NCI-H1417 (cell line): ENCODE measurements at regions not wholly inside any gene's neighbourhood (a gene's known extent, or its start where the extent isn't known, plus 50 kb on each side); places are given as distances from the start of the nearest gene placed in this dataset.

Experiments
- DNase-seq, 3 experiments: peaks; one replicate each; lab custom pipeline; 2025; lab: John Stamatoyannopoulos, UW

DNA sequence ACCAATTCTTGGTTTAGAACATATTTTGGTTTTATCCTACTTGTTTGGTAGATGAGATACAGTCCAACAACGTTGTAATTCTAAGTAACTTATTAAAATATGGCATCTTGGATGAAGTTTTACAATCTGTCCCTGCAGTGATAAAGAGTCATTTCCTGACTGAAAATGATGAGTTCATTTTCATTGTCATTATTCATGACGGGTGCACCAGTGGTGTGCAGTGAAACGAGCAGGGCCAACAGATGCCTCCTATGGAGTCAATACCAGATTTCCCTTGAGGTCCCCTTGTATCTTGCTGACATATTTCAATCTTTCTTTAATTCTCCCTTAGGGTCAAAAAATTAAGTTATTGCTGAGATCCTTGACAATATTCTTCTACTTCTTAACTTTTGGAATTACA lies 438.5 kb downstream of the LRIG3 start:
- no peak for DNase-seq

DNA sequence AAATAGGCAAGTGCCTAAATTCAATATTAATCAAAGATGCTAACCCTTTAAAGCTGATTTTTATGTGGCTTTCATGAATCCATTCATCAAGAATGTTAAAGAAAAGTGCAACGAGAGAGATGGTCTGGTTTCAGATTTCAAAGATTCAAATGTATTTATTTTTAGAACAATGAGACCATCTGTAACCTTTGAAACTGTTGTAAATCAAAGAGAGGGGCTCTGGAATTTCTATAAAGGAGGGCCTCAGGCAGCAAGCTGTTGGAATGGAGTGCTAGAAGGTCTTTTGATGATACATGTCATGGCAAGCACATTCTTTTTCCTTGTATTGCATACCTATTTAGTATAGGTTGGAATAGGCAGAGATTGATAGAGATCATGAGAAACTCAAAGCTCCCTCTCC lies 433.0 kb downstream of the LRIG3 start:
- peak in 1 of 3 experiments; percentile 39 for DNase-seq

DNA sequence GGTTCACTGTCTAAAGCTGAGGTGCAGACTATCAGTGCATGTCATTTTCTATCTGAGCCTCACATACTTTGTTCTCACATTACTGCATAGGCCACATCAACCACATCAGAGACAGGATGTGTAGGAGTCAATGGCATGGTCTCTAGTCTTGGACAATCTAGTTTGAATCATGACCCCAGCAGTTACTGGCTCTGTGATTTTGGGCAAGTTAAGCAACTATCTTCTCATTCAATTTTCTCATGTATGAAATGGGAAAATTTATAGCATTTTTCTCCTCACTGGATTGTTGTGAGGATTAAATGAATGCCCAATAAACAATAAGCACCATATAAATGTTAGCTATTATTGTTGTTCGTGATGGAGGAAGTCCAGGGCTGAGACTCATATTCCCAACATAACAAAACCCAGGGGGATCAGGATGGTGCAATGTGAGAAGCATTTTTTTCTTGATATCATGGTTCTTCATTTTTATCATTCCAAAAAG lies 432.6 kb downstream of the LRIG3 start:
- DNase-seq = no peak

DNA sequence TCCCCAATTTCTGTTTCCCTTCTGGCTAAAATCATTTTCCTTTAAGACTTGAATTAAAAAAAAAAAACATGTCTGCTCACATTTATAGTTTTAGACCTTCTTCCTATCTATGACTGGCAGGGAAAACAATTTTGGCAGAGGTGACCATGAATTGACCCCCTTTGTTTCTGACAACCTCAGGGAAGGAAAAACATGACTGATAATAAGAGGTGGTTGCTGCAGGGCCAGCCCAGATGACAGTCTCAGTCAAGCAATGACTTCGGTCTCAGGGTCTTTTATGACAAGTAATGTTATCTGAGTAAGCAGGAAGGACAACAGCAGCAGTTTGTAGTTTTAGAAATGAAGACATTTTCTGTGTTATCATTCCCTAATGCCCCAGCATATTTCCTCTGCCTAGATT lies 430.9 kb downstream of the LRIG3 start:
- no peak for DNase-seq

DNA sequence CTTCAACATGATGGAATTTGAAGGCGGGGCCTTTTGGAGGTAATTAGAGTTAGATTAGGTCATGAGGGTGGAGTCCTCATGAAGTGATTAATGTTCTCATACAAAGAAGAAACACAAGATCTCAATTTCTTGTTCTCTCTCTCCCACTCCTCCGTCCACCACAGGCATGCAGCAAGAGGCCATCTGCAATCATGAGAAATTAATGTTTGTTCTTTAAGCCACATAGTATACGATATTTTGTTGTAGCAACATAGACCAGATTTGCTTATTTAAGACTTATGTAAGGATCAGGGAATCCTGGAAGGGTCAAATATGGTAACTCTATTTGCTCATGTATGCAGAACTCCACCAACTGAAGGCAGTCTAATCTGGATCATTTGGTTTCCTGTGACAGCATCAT lies 429.0 kb downstream of the LRIG3 start:
- no peak for DNase-seq

DNA sequence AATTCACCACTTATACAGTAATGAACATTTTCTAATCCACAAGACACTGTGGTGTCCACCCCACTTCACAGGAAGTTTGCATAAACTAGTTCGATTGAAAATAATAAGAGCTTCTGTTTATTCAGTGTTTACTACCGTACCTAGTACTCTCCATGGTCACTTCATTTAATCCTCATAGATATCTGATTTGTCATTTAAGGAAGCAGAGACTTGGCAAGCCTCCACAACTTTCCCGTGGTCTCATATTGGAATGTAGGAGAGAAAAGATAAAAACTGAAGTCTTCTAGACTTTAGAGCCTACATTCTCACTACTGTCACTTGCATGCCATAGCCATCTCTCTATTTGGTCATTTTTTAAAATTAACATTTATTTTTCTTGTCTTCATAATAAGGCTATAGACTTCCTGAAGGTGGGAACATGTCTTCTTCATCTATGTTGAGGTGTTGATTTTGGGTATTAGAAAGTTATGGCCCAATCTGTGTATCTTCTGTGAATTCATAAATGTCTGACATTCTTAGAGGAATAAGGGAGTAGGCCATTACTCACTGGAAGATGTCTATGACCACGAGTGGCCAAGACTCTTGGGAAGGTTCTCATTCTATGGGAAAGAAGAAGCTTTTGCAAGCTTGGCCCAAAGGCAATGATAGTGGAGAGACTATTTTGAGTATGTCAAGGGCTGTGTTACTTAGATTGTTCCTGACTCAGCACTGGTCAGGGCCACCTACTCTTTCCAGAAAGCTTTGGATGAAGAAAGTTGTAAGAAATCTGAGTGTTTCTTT lies 423.7 kb downstream of the LRIG3 start:
- no peak for DNase-seq

DNA sequence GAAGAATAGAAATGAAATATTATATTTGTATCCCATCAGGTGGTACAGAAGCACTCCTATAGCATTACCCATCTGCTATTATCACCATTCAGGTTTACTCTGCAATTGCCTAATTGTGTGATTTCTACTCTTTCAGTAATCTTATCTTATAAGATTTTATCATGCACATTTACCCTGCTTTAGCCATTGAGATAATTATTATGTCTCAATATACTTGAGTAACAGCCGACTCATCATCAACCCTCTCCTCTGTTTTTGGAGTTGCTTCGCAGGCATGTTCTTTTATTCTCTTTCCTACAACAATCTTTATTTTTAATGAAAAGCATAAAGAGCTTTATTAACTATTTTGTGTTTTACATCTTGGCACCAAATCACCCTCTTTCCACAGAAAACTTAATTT lies 419.9 kb downstream of the LRIG3 start:
- DNase-seq = no peak

DNA sequence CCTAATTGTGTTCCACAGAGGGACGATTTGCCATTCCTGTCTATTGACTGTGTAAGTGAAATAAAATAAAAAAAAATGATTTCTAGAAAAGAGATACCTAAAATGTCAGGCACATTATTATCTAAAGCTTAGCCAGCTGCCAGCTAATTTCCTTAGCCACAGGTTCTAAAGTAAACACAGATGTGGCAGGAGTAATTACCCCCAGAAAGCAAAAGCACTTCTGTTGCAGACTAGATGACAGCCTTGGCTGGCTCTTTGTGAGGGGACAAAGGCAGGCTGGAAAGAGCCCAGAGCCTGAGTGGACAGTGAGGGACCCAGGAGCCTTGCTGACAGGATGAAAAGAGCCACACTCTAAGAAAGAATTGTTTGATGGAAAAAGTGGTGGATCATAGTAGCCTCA lies 418.1 kb downstream of the LRIG3 start:
- DNase-seq = peak; percentile 89 to 99 (median 92)

DNA sequence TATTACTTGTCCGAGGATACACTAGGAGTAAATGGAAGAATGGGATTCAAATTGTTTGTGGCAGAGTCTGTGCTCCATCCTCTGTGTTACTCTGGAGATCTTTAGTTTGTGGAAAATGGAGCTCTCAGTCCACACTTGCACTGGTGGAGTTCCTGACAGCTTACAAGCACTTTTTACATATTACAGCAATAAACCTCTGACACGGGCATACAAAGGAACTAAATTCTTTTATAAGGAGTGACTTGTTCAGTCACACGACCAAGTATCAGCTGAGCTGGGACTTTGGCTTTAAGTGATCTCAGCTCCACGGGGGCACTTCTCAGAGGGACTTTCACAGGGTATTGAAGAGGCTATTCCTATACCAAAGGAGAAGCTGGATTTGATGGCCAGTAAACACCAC lies 417.5 kb downstream of the LRIG3 start:
- DNase-seq = peak in 2 of 3 experiments; percentile 44 to 87

DNA sequence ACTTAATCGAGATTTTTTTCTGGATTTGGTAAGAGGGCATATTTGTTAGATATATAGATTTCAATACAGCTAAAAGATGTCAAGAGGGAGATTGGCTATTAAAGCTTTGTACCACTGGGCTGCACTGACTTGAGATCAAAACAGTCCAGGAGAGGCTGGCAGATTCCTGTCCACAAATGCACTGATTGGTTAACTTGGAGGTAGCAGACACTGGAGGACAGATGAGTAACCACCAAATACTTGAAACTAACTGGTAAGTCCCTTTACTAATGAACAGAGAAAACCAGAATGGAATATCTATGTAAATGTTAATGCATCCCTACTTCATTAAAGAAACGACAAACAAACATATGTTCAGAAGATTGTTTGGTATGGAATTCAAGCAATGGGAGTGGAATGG lies 416.6 kb downstream of the LRIG3 start:
- peak in 2 of 3 experiments; percentile 69 to 91 for DNase-seq

DNA sequence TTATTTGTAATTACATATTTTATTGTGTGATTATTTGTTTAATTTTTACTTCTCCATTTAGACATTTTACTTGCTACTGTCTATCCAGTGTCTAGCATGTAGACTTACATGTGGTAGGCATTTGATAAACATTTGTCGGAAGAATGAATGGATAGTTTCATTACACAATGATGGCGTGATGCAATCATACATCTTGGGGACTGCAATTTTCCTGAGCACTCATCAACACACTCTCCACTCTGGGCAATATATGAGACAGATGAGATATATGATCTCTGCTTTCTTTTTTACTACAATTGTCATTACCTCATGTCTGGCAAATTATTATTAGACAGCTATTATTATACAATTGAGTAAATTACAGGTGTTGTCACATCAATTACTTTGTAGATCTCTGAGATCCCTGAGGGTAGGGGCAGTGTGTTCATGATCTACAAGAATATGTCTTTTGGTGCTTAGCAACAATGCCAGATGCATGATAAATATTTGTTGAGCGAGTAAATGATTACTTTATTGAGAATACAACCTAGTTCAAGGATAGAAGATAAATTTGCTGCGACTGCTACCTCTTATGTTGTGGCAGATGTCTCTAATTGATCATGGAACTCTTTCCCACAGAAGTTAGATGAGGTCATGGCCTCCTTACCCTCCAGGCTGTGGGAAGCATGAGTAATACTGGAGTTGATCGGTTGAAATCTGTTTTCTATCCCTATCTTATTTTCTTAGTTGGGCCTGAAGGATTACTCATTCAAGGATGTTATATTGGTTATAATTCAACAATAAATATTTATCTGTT lies 416.0 kb downstream of the LRIG3 start:
- peak in 2 of 3 experiments; percentile 90 to 99 for DNase-seq

DNA sequence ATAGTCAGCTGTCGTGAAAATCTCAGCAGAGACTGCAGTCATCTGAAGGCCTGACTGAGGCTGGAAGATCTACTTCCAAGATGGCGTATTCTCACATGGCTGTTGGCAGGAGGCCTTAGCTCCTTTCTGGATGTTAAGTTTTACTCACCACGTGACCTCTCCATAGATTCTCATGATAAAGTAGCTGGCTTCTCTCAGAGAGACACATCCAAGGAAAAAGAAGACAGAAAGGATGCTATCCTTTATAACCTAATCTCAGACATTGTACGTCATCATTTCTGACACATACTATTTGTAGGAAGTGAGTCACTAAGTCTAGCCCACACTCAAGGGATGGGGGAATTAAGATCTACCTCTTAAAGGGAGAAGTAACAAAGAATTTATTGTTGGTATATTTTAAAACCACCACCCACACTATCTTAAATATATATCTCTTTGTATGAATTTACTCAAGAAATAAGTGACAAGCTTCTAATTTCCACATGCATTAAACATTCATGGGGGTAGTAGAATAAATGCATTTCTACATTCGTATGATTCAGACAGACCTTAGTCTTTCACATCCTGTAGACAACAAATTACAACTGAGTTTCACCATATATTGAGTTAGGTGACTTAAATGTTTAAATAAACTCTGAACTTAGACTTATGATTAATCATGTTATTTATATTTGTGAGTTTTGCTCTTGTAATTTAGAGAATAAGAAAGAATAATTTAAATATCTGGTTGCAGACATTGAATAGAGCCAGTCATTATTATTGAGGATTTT lies 411.0 kb downstream of the LRIG3 start:
- no peak for DNase-seq

DNA sequence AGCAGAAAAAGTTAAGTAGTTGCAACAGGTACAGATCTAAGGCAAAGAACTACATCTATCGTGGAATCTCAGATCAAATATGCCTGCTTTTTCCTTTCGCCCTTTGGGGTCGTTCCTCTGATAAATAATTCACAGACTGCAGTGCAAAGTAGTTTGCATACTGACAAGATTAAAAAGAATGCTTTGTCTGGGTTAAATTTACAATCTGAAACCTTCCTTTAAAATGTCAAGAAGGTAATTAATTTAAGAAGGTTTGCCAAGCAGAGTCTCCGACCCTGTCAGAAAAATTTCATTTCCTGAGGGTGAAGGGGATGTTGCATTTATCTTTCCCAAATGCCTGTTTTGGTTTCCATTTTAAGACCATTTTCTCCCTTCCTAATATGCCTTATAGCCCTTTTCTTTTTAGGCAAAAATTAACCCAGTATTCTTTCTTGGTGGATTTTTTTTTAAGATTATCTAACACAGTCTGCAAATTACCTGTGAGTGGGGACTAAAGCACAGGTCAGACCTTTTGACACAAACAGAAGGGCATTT lies 406.9 kb downstream of the LRIG3 start:
- peak in 1 of 3 experiments; percentile 44 for DNase-seq

DNA sequence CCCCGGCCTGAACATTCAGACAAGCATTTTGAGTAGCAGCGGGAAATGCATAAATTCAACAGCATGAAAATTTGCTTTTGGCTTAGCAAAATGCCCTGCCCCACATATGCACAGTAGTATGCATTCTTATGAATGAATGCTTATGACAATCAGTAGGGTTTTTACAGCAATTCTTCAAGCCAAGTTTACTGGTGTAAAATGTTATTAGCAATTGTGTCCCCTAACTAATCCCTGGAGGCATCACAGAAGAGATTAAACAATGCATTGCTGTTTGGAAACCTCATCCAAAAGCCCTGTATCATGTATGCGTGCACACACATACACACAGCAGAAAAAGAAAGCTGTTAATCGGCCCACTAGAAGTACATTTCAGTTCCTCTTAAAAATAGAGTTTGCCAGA lies 406.5 kb downstream of the LRIG3 start:
- DNase-seq = no peak

DNA sequence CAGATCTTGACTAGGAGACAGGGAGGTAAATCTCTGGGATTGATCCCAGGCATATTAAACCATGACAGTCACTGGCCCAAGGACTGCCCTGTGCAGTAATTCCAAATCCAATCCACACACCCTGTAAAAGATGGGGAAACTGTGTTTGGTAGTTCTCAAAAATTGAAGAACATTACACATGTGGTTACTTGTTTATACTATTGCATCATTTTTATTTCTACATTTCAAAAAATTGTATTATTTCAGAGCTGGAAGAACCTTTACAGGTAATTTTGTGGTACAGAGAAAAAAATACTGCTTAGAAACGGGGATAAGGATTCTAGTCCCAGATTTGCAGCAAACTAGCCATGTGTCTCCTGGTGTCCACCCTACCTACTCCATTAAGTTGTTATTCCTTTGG lies 400.5 kb downstream of the LRIG3 start:
- no peak for DNase-seq

DNA sequence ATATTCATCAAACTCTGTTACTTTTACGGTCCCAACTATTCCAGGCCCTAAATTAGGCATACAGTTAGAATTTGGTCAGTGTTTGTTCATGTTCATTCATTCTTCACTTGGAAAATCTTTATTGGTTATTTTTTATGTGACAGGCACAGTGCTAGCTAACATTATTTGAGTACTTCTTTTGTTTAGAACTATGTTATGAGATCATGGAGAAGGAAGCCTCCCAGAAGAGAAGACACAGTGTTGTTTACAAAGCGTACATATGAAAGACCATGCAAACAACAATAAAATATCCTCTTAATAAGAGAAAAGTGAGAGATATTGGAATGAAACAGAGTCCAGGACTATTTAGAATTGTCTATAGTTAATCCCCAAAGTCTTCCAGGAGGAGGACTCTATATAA lies 399.2 kb downstream of the LRIG3 start:
- no peak for DNase-seq

DNA sequence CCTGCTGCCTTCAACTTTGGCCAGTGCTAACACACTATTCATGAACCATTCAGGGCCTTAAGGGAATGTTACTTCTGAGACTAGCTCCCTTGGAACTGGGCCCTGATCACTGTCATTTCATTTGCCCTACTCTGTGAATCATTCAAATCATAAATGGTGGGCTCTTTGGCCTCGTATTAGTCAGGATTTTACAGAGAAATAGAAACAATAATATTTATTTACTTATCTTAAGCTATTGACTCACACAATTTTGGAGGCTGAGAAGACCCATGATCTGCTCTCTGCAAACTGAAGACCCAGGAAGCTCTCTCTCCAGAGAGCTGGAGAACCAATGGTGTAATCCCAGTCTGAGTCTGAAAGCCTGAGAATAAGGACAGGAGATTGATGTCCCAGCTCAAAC lies 398.5 kb downstream of the LRIG3 start:
- DNase-seq = no peak

DNA sequence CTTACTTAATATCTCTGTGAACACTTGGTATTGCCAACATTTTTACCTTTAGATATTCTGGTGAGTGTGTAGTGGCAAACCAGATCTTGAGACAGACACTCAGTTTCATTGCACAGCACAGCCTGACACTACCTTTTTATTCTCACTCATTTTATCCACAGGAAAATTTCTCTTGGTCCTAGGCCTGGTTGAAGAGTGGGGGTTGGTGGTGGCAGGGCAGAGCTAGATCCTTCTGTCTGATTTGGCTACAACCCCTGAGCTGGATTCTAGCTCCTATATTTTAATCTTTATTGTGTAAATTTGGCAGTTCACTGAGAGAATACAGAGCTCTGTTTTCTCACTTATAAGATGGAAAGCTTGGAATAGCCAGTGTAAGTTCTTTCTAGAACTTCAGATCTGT lies 396.9 kb downstream of the LRIG3 start:
- no peak for DNase-seq

DNA sequence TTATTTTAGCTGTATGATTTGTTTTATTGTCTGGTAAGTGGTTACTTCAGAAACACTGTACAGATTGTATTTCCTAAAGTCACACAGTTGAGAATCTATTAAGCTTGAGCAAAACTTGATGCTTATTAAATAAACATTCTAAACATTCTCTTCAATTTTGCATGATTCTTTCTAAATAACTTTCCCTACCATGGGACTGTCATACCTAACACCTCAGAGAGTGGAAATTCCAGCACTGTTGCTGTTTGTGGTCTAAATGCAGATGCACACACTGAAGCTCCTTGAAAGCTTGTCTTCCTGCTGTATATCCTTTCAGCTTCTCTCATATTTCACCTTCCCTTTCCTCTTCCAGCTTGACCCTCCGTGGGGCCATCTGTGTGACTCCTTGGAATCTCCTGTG lies 392.0 kb downstream of the LRIG3 start:
- no peak for DNase-seq

DNA sequence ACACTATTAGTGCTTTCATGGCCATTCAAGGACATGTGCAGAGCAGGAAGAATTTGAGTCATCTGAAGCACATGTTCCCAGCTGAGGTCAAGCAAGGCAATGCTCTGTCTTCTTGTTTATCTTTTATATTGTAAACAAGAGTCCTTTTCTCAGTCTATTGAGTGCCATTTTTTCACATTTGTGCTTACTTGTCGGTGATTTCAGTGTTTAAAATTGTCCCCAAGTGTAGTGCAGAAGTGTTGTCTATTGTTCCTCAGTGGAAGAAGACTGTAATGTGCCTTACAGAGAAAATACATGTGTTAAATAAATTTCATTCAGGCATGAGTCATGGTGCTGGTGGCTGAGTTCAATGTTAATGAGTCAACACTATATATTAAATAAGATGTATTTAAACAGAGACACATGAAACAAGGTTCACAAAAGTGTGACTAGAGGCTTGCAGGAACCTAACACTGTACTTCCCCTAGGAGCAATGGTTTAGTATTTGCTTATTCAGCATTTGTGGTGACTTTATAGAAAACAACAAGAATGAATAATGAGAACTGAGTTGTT lies 391.1 kb downstream of the LRIG3 start:
- DNase-seq = no peak

DNA sequence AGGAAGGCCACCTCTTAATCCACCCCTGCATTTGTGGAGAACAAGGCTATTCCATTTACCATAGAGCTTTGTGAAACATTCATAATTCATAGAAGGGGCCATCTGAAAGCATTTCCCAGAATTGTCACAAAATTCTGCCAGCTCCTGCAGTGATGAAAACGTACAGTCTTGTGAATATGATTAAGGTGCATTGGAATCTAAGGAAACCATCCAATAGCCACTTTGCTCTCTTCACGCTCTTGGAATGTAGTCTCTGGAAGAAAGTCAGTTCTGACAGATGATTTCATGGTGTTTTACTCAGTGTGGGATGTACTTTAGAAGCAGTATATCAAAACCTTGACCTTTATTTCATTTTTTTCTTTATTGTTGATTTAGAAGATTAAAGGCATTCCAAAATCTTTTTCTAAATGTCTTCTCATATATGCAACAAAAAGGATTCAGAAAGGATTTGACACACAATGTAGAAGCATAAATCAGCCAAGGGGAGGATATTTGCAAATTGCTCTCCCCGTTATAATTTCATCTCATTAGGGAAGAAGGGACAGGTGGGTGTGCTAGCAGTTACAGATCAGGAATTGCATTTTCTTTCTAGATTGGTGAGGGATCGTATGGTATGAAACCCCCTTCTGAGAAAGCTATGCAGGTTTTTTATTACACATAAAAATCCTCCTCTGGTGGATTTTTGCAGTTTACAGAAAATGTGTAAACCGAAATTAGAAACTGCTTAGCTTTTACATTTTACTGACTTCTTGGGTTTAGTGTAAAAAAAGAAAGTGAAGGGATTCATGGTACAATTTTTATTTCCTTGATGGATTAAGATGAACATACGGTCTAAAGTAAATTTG lies 390.2 kb downstream of the LRIG3 start:
- peak in 1 of 3 experiments; percentile 39 for DNase-seq
